Vagina (tissue), 2 donors: ENCODE measurements at regions not wholly inside any gene's neighbourhood (a gene's known extent, or its start where the extent isn't known, plus 50 kb on each side); places are given as distances from the start of the nearest gene placed in this dataset.

ENCODE experiments used
- CTCF ChIP-seq, 3 experiments: fragments of 450-650 bp in 2 of 3; fragments of 200-600 bp in 1 of 3; sonication (generic) in 1 of 3; IDR thresholded peaks; one replicate each; pipeline ENCODE4 v1.5.1; 2017 to 2019; ENCODE audit warnings: antibody characterized with exemption in 3 of 3, mild to moderate bottlenecking in 2 of 3, moderate library complexity in 2 of 3
- POLR2A ChIP-seq, 2 donors: fragments of 450-650 bp; IDR thresholded peaks; one replicate each; pipeline ENCODE4 v1.6.1; 2017; ENCODE audit warnings: antibody characterized with exemption in 2 of 2, mild to moderate bottlenecking in 2 of 2, moderate library complexity in 2 of 2

GRCh38 chr9:89839952-89840351 is 235.1 kb downstream of the GADD45G start:
- TF ChIP-seq CTCF (IDR thresholded peaks at IDR 0.05) (no peak), POLR2A (IDR thresholded peaks at IDR 0.05) (no peak)
